Mesenchymal stem cell (in vitro differentiated cells and primary cell): ENCODE measurements at regions not wholly inside any gene's neighbourhood (a gene's known extent, or its start where the extent isn't known, plus 50 kb on each side); places are given as distances from the start of the nearest gene placed in this dataset.
A peak's percentile ranks its signal among the peaks of the same experiment; 100 is the strongest.

Source experiments
- DNase-seq: peaks from one replicate; pipeline ENCODE4 v3.0.0-alpha.2; 2013
- H2AFZ ChIP-seq: one replicate; pipeline ENCODE4 v1.6.1; 2013; ENCODE audit warnings: low read depth, mild to moderate bottlenecking, control low read depth, inconsistent platforms, low read length, moderate library complexity
- H2AK5ac ChIP-seq: 2 replicates; pipeline ENCODE4 v1.6.1; 2013; ENCODE audit warnings: low read length, moderate library complexity, mild to moderate bottlenecking, inconsistent platforms; ENCODE audit not compliant: severe bottlenecking
- H2BK120ac ChIP-seq: one replicate; pipeline ENCODE4 v1.6.1; 2013; ENCODE audit warnings: low read depth, mild to moderate bottlenecking, inconsistent platforms, low read length, moderate library complexity
- H2BK12ac ChIP-seq, 2 experiments: one replicate each; pipeline ENCODE4 v1.6.1; 2013; ENCODE audit warnings: inconsistent platforms in 2 of 2, low read length in 2 of 2, mild to moderate bottlenecking in 2 of 2, moderate library complexity in 2 of 2, control low read depth in 1 of 2
- H2BK15ac ChIP-seq: one replicate; pipeline ENCODE4 v1.6.1; 2013; ENCODE audit warnings: mild to moderate bottlenecking, low read depth, inconsistent platforms; ENCODE audit not compliant: poor library complexity, severe bottlenecking
- H2BK5ac ChIP-seq: 2 replicates; pipeline ENCODE4 v1.6.1; 2013; ENCODE audit warnings: low read depth, mild to moderate bottlenecking, low read length, control low read depth, inconsistent platforms; ENCODE audit not compliant: poor library complexity, severe bottlenecking
- H3K14ac ChIP-seq, 2 experiments: one replicate each; pipeline ENCODE4 v1.6.1; 2013; ENCODE audit warnings: inconsistent platforms in 2 of 2, low read length in 2 of 2, control low read depth in 1 of 2, mild to moderate bottlenecking in 1 of 2, moderate library complexity in 1 of 2
- H3K18ac ChIP-seq, 2 experiments: one replicate each; pipeline ENCODE4 v1.6.1; 2013; ENCODE audit warnings: inconsistent platforms in 2 of 2, low read length in 2 of 2, control low read depth in 1 of 2, low read depth in 1 of 2, mild to moderate bottlenecking in 1 of 2
- H3K23ac ChIP-seq, 2 experiments: one replicate each; pipeline ENCODE4 v1.6.1; 2013; ENCODE audit warnings: inconsistent platforms in 2 of 2, low read length in 2 of 2, mild to moderate bottlenecking in 2 of 2, moderate library complexity in 2 of 2, control low read depth in 1 of 2
- H3K27ac ChIP-seq: 2 replicates; pipeline ENCODE4 v1.5.1; 2013; ENCODE audit warnings: mild to moderate bottlenecking, moderate library complexity, low read length, control low read depth, inconsistent platforms; ENCODE audit not compliant: poor library complexity, severe bottlenecking
- H3K27me3 ChIP-seq, 2 experiments: 2 replicates each; pipeline versions ENCODE4 v1.6.1 to v1.7.0; 2013; ENCODE audit warnings: low read length in 2 of 2, mild to moderate bottlenecking in 2 of 2, moderate library complexity in 2 of 2, control low read depth in 1 of 2, inconsistent platforms in 1 of 2; ENCODE audit not compliant: control insufficient read depth in 1 of 2, insufficient read depth in 1 of 2
- H3K36me3 ChIP-seq, 2 experiments: 2 replicates each; pipeline versions ENCODE4 v1.6.1 to v1.7.0; 2013; ENCODE audit warnings: low read length in 2 of 2, control low read depth in 1 of 2, inconsistent platforms in 1 of 2, low read depth in 1 of 2, mild to moderate bottlenecking in 1 of 2; ENCODE audit not compliant: insufficient read depth in 2 of 2, control insufficient read depth in 1 of 2
- H3K4ac ChIP-seq, 2 experiments: one replicate each; pipeline ENCODE4 v1.6.1; 2013; ENCODE audit warnings: inconsistent platforms in 2 of 2, low read length in 2 of 2, mild to moderate bottlenecking in 2 of 2, moderate library complexity in 2 of 2, control low read depth in 1 of 2, low read depth in 1 of 2
- H3K4me1 ChIP-seq: 2 replicates; pipeline ENCODE4 v1.6.1; 2013; ENCODE audit warnings: low read depth, low read length, control low read depth; ENCODE audit not compliant: control insufficient read depth, insufficient read depth
- H3K4me2 ChIP-seq: 2 replicates; pipeline ENCODE4 v1.6.1; 2013; ENCODE audit warnings: low read length, mild to moderate bottlenecking, inconsistent platforms; ENCODE audit not compliant: poor library complexity, severe bottlenecking
- H3K4me3 ChIP-seq, 2 experiments: 2 replicates each; pipeline versions ENCODE4 v1.5.1 to v1.7.0; 2013; ENCODE audit warnings: low read length in 2 of 2, mild to moderate bottlenecking in 2 of 2, control low read depth in 1 of 2, low read depth in 1 of 2; ENCODE audit not compliant: insufficient read depth in 1 of 2
- H3K79me1 ChIP-seq: replicated peaks from 2 replicates; pipeline ENCODE4 v1.6.1; 2013; ENCODE audit warnings: mild to moderate bottlenecking, control low read depth, low read length, inconsistent platforms; ENCODE audit not compliant: poor library complexity, severe bottlenecking
- H3K9ac ChIP-seq: 2 replicates; pipeline ENCODE4 v1.7.0; 2013; ENCODE audit warnings: mild to moderate bottlenecking, low read length, moderate library complexity
- H3K9me3 ChIP-seq: 2 replicates; pipeline ENCODE4 v1.7.0; 2013; ENCODE audit warnings: mild to moderate bottlenecking, low read length; ENCODE audit not compliant: control insufficient read depth
- H4K8ac ChIP-seq: one replicate; pipeline ENCODE4 v1.6.1; 2013; ENCODE audit warnings: inconsistent platforms, mild to moderate bottlenecking, low read length, moderate library complexity
- H4K91ac ChIP-seq: one replicate; pipeline ENCODE4 v1.6.1; 2013; ENCODE audit warnings: mild to moderate bottlenecking, low read length, inconsistent platforms
- WGBS: methylation state at CpG from one replicate; pipeline ENCODE4 v1.1.7; 2013; ENCODE audit warnings: mixed read lengths; 5-methylcytosine and 5-hydroxymethylcytosine counted together

DNA sequence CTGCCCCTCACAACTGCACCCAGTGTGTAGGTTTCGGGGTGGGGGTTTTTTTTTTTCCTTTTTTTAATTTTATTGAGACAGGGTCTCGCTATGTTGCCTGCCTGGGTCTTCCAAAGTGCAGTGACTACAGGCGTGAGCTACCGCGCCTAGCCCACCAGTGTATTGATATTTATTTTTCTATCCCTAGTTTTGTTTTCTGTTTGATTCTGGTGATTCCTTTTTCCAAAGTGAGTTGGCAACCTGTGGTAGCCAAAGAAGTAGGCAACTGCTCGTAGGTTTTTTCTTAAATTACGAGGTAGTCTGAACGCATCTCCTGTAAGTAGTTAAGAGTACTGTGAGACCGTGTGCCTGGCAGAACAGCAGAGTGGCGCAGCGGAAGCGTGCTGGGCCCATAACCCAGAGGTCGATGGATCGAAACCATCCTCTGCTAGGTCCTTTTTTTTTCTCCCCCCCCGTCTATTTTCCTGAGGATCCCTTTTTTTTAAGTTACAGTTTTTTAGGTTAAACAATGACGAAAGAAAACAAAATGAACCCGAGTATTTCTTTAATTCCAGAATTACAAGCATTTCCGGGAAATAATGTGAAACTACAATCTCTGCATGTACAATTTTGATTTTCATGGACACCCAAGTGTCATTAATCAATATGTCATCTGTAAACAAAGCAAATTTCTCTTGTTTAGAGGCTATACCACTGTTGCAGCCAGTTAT, 78.7 kb upstream of the BTN3A2 start:
- no peaks in the 10 kb centered on the region for H3K9me3 ChIP-seq
- no peaks in the 10 kb centered on the region for H3K27me3 ChIP-seq
- H3K4me3 ChIP-seq: peak overlapping the region; percentile 40 to 92
- peak overlapping the region; percentile 96 for H3K9ac ChIP-seq
- H2BK12ac ChIP-seq: no peak overlapping the region
- H3K27ac ChIP-seq: peak overlapping the region; percentile 89
- H4K91ac ChIP-seq: no peak overlapping the region
- H2BK5ac ChIP-seq: no peak overlapping the region
- H3K79me1 ChIP-seq: peaks cover 7% of the 10 kb centered on the region
- peaks cover 6% of the 10 kb centered on the region for H3K4me1 ChIP-seq
- H3K36me3 ChIP-seq: peaks cover 0 to 2% of the 10 kb centered on the region in 2 experiments
- H2BK15ac ChIP-seq: no peak overlapping the region
- H2AK5ac ChIP-seq: no peak overlapping the region
- H3K18ac ChIP-seq: peak overlapping the region in 1 of 2 experiments; percentile 64
- H3K14ac ChIP-seq: no peak overlapping the region
- H2AFZ ChIP-seq: no peak overlapping the region
- no peak overlapping the region for H3K4ac ChIP-seq
- 0% methylated on average over 9 of the region's 18 CpGs for WGBS
- H2BK120ac ChIP-seq: no peak overlapping the region
- H3K23ac ChIP-seq: no peak overlapping the region
- peak; percentile 77 for DNase-seq
- H4K8ac ChIP-seq: no peak overlapping the region
- H3K4me2 ChIP-seq: peak overlapping the region; percentile 76

DNA sequence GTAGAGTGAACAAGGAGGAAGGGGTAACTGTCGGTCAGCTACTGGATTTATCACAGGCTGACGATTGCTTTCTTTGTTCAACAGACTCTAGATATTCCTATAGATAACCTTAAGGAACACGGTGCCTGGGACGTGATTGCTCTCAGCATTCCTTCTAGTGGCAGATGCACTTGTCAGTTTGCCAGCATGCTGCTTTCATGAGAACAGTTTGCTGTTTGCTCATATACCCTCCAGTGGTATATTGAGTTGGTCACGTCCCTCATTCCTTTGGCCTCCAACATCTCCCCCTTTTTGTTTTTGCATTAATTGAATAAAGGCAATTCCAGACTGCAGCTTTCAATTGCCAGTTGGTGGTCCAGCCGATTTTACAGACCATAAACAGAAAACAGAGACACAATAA, 76.8 kb upstream of the BTN3A2 start:
- H3K36me3 ChIP-seq: no peaks in the 10 kb centered on the region
- no peak overlapping the region for H2BK5ac ChIP-seq
- H3K4me2 ChIP-seq: no peak overlapping the region
- H3K4me1 ChIP-seq: peaks cover 3% of the 10 kb centered on the region
- no peak overlapping the region for H3K23ac ChIP-seq
- H3K79me1 ChIP-seq: peaks cover 2% of the 10 kb centered on the region
- H2BK120ac ChIP-seq: no peak overlapping the region
- no peak overlapping the region for H2AK5ac ChIP-seq
- WGBS: 92% methylated on average over 5 of the region's 6 CpGs
- no peak overlapping the region for H3K9ac ChIP-seq
- H2BK12ac ChIP-seq: no peak overlapping the region
- no peak overlapping the region for H3K4ac ChIP-seq
- no peak overlapping the region for H4K91ac ChIP-seq
- no peak overlapping the region for H2BK15ac ChIP-seq
- H3K4me3 ChIP-seq: no peak overlapping the region
- H4K8ac ChIP-seq: no peak overlapping the region
- DNase-seq: no peak
- H3K27ac ChIP-seq: no peak overlapping the region
- H3K9me3 ChIP-seq: no peaks in the 10 kb centered on the region
- no peak overlapping the region for H3K14ac ChIP-seq
- H3K27me3 ChIP-seq: no peaks in the 10 kb centered on the region
- H2AFZ ChIP-seq: no peak overlapping the region
- H3K18ac ChIP-seq: no peak overlapping the region

DNA sequence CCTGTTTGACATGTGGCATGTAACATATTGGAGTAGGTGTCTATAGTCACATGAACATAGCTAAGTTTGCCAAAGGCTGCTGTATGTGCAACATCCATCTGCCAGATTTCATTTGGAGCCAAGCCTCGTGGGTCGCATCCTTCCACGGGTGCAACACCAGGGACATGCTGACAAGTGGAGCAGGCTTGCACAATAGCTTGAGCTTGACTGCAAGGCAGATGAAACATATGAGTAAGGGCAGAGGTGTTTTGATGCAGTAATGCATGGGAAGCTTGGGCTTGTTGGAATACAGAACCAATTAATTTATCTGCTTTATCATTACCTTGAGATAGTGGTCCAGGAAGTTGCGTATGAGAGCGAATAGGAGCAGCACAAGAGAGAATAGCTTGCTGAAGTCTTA, 74.1 kb upstream of the BTN3A2 start:
- no peak for DNase-seq
- no peaks in the 10 kb centered on the region for H3K9me3 ChIP-seq
- no peak overlapping the region for H3K27ac ChIP-seq
- peak overlapping the region; percentile 49 for H2AFZ ChIP-seq
- H4K8ac ChIP-seq: no peak overlapping the region
- no peak overlapping the region for H3K4me3 ChIP-seq
- H3K4me2 ChIP-seq: no peak overlapping the region
- no peak overlapping the region for H3K23ac ChIP-seq
- no peak overlapping the region for H2BK15ac ChIP-seq
- H3K9ac ChIP-seq: no peak overlapping the region
- no peak overlapping the region for H4K91ac ChIP-seq
- no peaks in the 10 kb centered on the region for H3K27me3 ChIP-seq
- no peaks in the 10 kb centered on the region for H3K36me3 ChIP-seq
- WGBS: 90% methylated on average over 5 of the region's 5 CpGs
- no peaks in the 10 kb centered on the region for H3K79me1 ChIP-seq
- H2BK12ac ChIP-seq: no peak overlapping the region
- H3K18ac ChIP-seq: no peak overlapping the region
- H2BK5ac ChIP-seq: no peak overlapping the region
- H2BK120ac ChIP-seq: no peak overlapping the region
- H3K4ac ChIP-seq: no peak overlapping the region
- H2AK5ac ChIP-seq: no peak overlapping the region
- peaks cover 2% of the 10 kb centered on the region for H3K4me1 ChIP-seq
- no peak overlapping the region for H3K14ac ChIP-seq

DNA sequence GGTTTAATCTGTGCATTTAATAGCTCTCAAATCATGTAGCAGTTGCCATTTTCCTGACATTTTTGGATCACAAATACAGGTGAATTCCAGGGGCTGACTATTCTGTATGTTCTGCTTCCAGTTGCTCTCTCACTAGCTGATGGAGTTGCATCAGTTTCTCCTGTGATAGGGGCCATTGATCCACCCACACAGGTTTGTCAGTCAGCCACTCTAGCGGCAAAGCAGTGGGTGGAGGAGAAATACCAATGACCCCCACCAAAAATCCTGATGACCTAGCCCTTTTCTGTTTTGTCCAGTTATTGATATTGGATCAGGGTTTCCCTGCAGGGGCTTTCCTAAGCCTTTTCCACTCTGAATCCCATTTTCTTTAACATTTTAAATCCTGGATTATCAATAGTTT, 72.3 kb upstream of the BTN3A2 start:
- WGBS: 93% methylated on average over 1 of the region's 1 CpG
- no peak overlapping the region for H3K4me3 ChIP-seq
- H3K4ac ChIP-seq: no peak overlapping the region
- H3K9ac ChIP-seq: no peak overlapping the region
- no peak overlapping the region for H4K91ac ChIP-seq
- no peak overlapping the region for H4K8ac ChIP-seq
- no peak overlapping the region for H2AK5ac ChIP-seq
- no peak overlapping the region for H3K14ac ChIP-seq
- no peaks in the 10 kb centered on the region for H3K36me3 ChIP-seq
- no peak overlapping the region for H2BK5ac ChIP-seq
- H2AFZ ChIP-seq: no peak overlapping the region
- H3K4me1 ChIP-seq: peaks cover 6% of the 10 kb centered on the region
- H2BK120ac ChIP-seq: no peak overlapping the region
- no peak for DNase-seq
- no peak overlapping the region for H2BK15ac ChIP-seq
- no peak overlapping the region for H3K23ac ChIP-seq
- H3K18ac ChIP-seq: no peak overlapping the region
- no peaks in the 10 kb centered on the region for H3K79me1 ChIP-seq
- H3K4me2 ChIP-seq: no peak overlapping the region
- H3K9me3 ChIP-seq: no peaks in the 10 kb centered on the region
- no peak overlapping the region for H2BK12ac ChIP-seq
- H3K27ac ChIP-seq: no peak overlapping the region
- H3K27me3 ChIP-seq: no peaks in the 10 kb centered on the region
